ENCODE measurements at regions not wholly inside any gene's neighbourhood (a gene's known extent, or its start where the extent isn't known, plus 50 kb on each side); places are given as distances from the start of the nearest gene placed in this dataset.

GRCh38 chr2:185625604-185626003, 113.0 kb upstream of the FSIP2 start:
- no peak for TF ChIP-seq EP300 (IDR thresholded peaks at IDR 0.05)
- no peak for TF ChIP-seq POLR2AphosphoS5 (IDR thresholded peaks at IDR 0.05)
- no peak for TF ChIP-seq CTCF (IDR thresholded peaks at IDR 0.05)
- no peak for TF ChIP-seq POLR2A (IDR thresholded peaks at IDR 0.05)

Measured in stomach (tissue), 4 donors.